IMR-90 (cell line): ENCODE measurements at regions not wholly inside any gene's neighbourhood (a gene's known extent, or its start where the extent isn't known, plus 50 kb on each side); places are given as distances from the start of the nearest gene placed in this dataset.

Experiments
- ATAC-seq: fragments of 200-7000 bp; cut with Tn5 transposase; 2 replicates; pipeline ENCODE4 v1.9.1; 2020; ENCODE audit warnings: low read depth, mild to moderate bottlenecking, moderate library complexity
- BruUV-seq: library from RNA; stranded (reverse); fragments of 400-500 nt; replicated peaks from 2 replicates; lab custom pipeline; 2021; lab: Mats Ljungman, UMichigan
- CTCF ChIA-PET: fragments of 300-600 bp; formaldehyde crosslinking; extraction: SDS; loops from one replicate; lab custom pipeline; 2021; ENCODE audit warnings: antibody characterized with exemption; lab: Yijun Ruan, JAX
- POLR2A ChIA-PET: fragments of 300-600 bp; sonication (Branson Sonifier 250); formaldehyde crosslinking; loops from one replicate; lab custom pipeline; 2022; ENCODE audit warnings: antibody characterized with exemption; ENCODE audit not compliant: unreplicated experiment; lab: Charles Lee
- DNase-seq: peaks from one replicate; pipeline ENCODE4 v3.0.0; 2013
- H2AFZ ChIP-seq: replicated peaks from 2 replicates; pipeline ENCODE3; 2013; ENCODE audit warnings: low read length, mild to moderate bottlenecking; ENCODE audit not compliant: poor library complexity
- H2AK5ac ChIP-seq: 2 replicates; pipeline ENCODE4 v1.6.1; 2013; ENCODE audit warnings: low read depth, low read length, inconsistent platforms
- H2AK9ac ChIP-seq: replicated peaks from 2 replicates; pipeline ENCODE3; 2013; ENCODE audit warnings: mild to moderate bottlenecking, low read depth, low read length, moderate library complexity; ENCODE audit not compliant: poor library complexity
- H2BK120ac ChIP-seq: 2 replicates; pipeline ENCODE4 v1.6.1; 2013; ENCODE audit warnings: low read depth, low read length, inconsistent platforms
- H2BK15ac ChIP-seq: 3 replicates; pipeline ENCODE4 v1.6.1; 2013; ENCODE audit warnings: low read depth, low read length, inconsistent platforms
- H2BK20ac ChIP-seq: 2 replicates; pipeline ENCODE4 v1.6.1; 2013; ENCODE audit warnings: low read depth, mild to moderate bottlenecking, inconsistent platforms, low read length, moderate library complexity
- H2BK5ac ChIP-seq: 2 replicates; pipeline ENCODE4 v1.6.1; 2013; ENCODE audit warnings: mild to moderate bottlenecking, low read depth, low read length, inconsistent platforms; ENCODE audit not compliant: poor library complexity, severe bottlenecking
- H3K14ac ChIP-seq: replicated peaks from 2 replicates; pipeline ENCODE4 v1.6.1; 2013; ENCODE audit warnings: low read depth, low read length, inconsistent platforms
- H3K18ac ChIP-seq: 2 replicates; pipeline ENCODE4 v1.6.1; 2013; ENCODE audit warnings: low read depth, low read length, control low read depth
- H3K23ac ChIP-seq: 2 replicates; pipeline ENCODE4 v1.6.1; 2013; ENCODE audit warnings: low read depth, low read length, inconsistent platforms
- H3K27ac ChIP-seq: 2 replicates; pipeline ENCODE4 v1.5.1; 2013; ENCODE audit warnings: mild to moderate bottlenecking, control low read depth, low read length; ENCODE audit not compliant: insufficient read depth
- H3K27me3 ChIP-seq: 2 replicates; pipeline ENCODE4 v1.6.1; 2013; ENCODE audit warnings: low read length; ENCODE audit not compliant: control insufficient read depth, insufficient read depth
- H3K36me3 ChIP-seq: 2 replicates; pipeline ENCODE4 v1.6.1; 2013; ENCODE audit warnings: low read length, mixed read lengths; ENCODE audit not compliant: control insufficient read depth, insufficient read depth
- H3K4ac ChIP-seq: 2 replicates; pipeline ENCODE4 v1.6.1; 2013; ENCODE audit warnings: low read depth, low read length, inconsistent platforms
- H3K4me1 ChIP-seq: 2 replicates; pipeline ENCODE4 v1.6.1; 2013; ENCODE audit warnings: low read length, mixed read lengths; ENCODE audit not compliant: control insufficient read depth, insufficient read depth
- H3K4me2 ChIP-seq: 2 replicates; pipeline ENCODE4 v1.6.1; 2013; ENCODE audit warnings: low read depth, mild to moderate bottlenecking, control low read depth, low read length, moderate library complexity
- H3K4me3 ChIP-seq: 2 replicates; pipeline ENCODE4 v1.5.1; 2013; ENCODE audit warnings: low read depth, mild to moderate bottlenecking, control low read depth, low read length, moderate library complexity; ENCODE audit not compliant: insufficient read depth
- H3K56ac ChIP-seq: 2 replicates; pipeline ENCODE4 v1.6.1; 2013; ENCODE audit warnings: low read length, inconsistent platforms; ENCODE audit not compliant: insufficient read depth; ENCODE audit errors: extremely low read depth
- H3K79me1 ChIP-seq, 2 experiments: 2 replicates each; pipeline ENCODE4 v1.6.1; 2013; ENCODE audit warnings: low read length in 2 of 2, inconsistent platforms in 1 of 2, low read depth in 1 of 2
- H3K9ac ChIP-seq: 2 replicates; pipeline ENCODE4 v1.6.1; 2013; ENCODE audit warnings: low read depth, low read length, control low read depth
- H3K9me1 ChIP-seq: 2 replicates; pipeline ENCODE4 v1.6.1; 2013; ENCODE audit warnings: low read length, inconsistent platforms; ENCODE audit not compliant: insufficient read depth
- H3K9me3 ChIP-seq: 2 replicates; pipeline ENCODE4 v1.6.1; 2013; ENCODE audit warnings: low read length; ENCODE audit not compliant: control insufficient read depth, insufficient read depth
- H4K20me1 ChIP-seq: 2 replicates; pipeline ENCODE4 v1.6.1; 2013; ENCODE audit warnings: low read length, inconsistent platforms; ENCODE audit not compliant: insufficient read depth
- H4K5ac ChIP-seq: 2 replicates; pipeline ENCODE4 v1.6.1; 2013; ENCODE audit warnings: mild to moderate bottlenecking, low read depth, low read length, control low read depth
- H4K8ac ChIP-seq, 2 experiments: 2 replicates each; pipeline ENCODE4 v1.6.1; 2013; ENCODE audit warnings: low read depth in 2 of 2, low read length in 2 of 2, control low read depth in 1 of 2, inconsistent platforms in 1 of 2
- H4K91ac ChIP-seq: 2 replicates; pipeline ENCODE4 v1.6.1; 2013; ENCODE audit warnings: low read depth, low read length, inconsistent platforms; ENCODE audit not compliant: insufficient read depth
- BHLHE40 ChIP-seq: fragments of 150-350 bp; IDR thresholded peaks from 2 replicates; pipeline ENCODE4 v1.6.1; 2016; ENCODE audit warnings: mild to moderate bottlenecking, low read depth, low read length
- FOS ChIP-seq: fragments of 150-350 bp; IDR thresholded peaks from 2 replicates; pipeline ENCODE4 v1.6.1; 2016; ENCODE audit warnings: low read depth, low read length
- MXI1 ChIP-seq: IDR thresholded peaks from 2 replicates; pipeline ENCODE4 v1.6.1; 2012; ENCODE audit warnings: low read depth, mild to moderate bottlenecking, low read length, moderate library complexity, borderline replicate concordance
- NFE2L2 ChIP-seq: fragments of 150-350 bp; IDR thresholded peaks from 2 replicates; pipeline ENCODE4 v1.6.1; 2016; ENCODE audit warnings: low read depth, mild to moderate bottlenecking, low read length
- RAD21 ChIP-seq: IDR thresholded peaks from 2 replicates; pipeline ENCODE4 v1.6.1; 2012; ENCODE audit warnings: low read length, improper control_type of control experiment
- RCOR1 ChIP-seq: IDR thresholded peaks from 2 replicates; pipeline ENCODE4 v1.6.1; 2012; ENCODE audit warnings: mild to moderate bottlenecking, low read length, improper control_type of control experiment; ENCODE audit not compliant: insufficient replicate concordance
- WGBS, 2 experiments: methylation state at CpG; one replicate each; pipeline versions ENCODE4 v1.1.5 to v1.1.7; 2013; ENCODE audit warnings: missing lambda C conversion rate in 2 of 2; ENCODE audit not compliant: insufficient read length in 1 of 2; ENCODE audit errors: extremely low coverage in 2 of 2; 5-methylcytosine and 5-hydroxymethylcytosine counted together
- dilution Hi-C: fragments of 300-500 bp; cut with HindIII; formaldehyde crosslinking; loops from one replicate; pipeline ENCODE4 v1.14.3; 2018; ENCODE audit warnings: low sequenced_read_pairs; ENCODE audit not compliant: unreplicated experiment
- in situ Hi-C: fragments of 300-500 bp; cut with MboI; formaldehyde crosslinking; loops from 3 replicates; pipeline ENCODE4 v1.14.3; 2019; ENCODE audit warnings: low sequenced_read_pairs, inconsistent platforms, mixed read lengths
- intact Hi-C: fragments of 100-400 bp; cut with micrococcal nuclease; formaldehyde crosslinking; loops from 2 replicates; pipeline ENCODE4 v1.10.0; 2022

- no TSS peak for BruUV-seq
- Histone ChIP-seq H2BK5ac (no peak overlapping the region), H2BK120ac (no peak overlapping the region), H3K9me3 (no peaks in the 10 kb centered on the region), H4K20me1 (no peaks in the 10 kb centered on the region), H3K4me3 (no peak overlapping the region), H2AK9ac (no peak overlapping the region), H2BK20ac (no peak overlapping the region), H4K8ac (no peak overlapping the region), H3K23ac (no peak overlapping the region), H2BK15ac (no peak overlapping the region), H2AK5ac (no peak overlapping the region), H3K56ac (no peak overlapping the region), H3K27me3 (no peaks in the 10 kb centered on the region), H3K18ac (no peak overlapping the region), H3K14ac (no peak overlapping the region), H4K91ac (no peak overlapping the region), H2AFZ (no peak overlapping the region), H3K4ac (no peak overlapping the region), H3K9me1 (no peaks in the 10 kb centered on the region), H4K5ac (no peak overlapping the region), H3K79me1 (no peaks in the 10 kb centered on the region), H3K27ac (no peak overlapping the region), H3K36me3 (no peaks in the 10 kb centered on the region), H3K4me1 (no peaks in the 10 kb centered on the region), H3K9ac (no peak overlapping the region), H3K4me2 (no peak overlapping the region)
- no peak for ATAC-seq
- ChIA-PET CTCF (no interaction called here), POLR2A (no interaction called here)
- intact Hi-C loops (no loop called here), in situ Hi-C loops (no loop called here), dilution Hi-C loops (no loop called here)
- no peak for DNase-seq
- TF ChIP-seq MXI1 (no peak), RAD21 (no peak), BHLHE40 (no peak), FOS (no peak), RCOR1 (no peak), NFE2L2 (no peak)
- WGBS, 2 experiments: no CpG with 5 or more reads among the region's 1 CpG
Measured at GRCh38 chr4:29551821-29552220, 1168.3 kb upstream of the PCDH7 start.
